ENCODE measurements at regions not wholly inside any gene's neighbourhood (a gene's known extent, or its start where the extent isn't known, plus 50 kb on each side); places are given as distances from the start of the nearest gene placed in this dataset.

DNA sequence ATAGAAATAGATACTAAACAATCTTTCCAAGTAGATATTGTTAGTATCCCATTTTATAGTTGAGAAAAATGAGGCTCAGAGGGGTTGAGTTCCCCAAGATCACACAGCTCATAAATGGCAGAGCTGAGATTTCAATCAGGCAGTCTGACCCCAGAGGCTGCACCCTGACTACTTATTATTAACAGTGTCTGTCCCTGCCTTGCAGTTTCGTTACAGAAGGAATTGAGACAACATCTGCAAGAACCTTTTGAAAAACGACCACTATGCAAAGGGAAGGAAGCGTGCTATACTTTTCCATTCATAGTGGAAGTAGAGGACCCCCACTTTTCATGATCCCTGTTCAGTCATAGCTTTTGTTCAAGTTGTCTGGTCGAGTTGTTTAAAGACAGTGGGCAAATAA lies 53.2 kb upstream of the SEC11C start:
- no peak for DNase-seq (ENCODE audit: low read depth in 4 of 4, low spot score in 1 of 4)

DNA sequence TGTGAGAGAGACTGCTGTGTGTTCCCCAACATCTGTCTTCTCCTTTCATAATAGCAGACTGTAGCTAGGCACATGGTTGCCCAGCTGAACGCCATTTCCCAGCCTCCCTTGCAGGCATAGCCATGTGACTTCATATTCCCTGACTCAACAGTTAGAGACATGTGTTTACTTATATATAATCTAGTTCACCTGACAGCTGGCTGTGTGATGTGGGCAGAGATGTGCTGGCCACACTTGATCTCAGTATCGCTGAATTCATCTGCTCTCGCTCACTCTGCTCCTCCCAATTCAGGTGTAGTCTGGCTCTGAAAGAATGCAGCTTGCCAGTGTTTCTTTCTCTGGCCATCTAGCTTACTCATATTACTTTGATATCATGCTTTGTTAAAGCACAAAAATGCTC lies 52.3 kb upstream of the SEC11C start:
- no peak for DNase-seq (ENCODE audit: low read depth in 4 of 4, low spot score in 1 of 4)
